ENCODE measurements at regions not wholly inside any gene's neighbourhood (a gene's known extent, or its start where the extent isn't known, plus 50 kb on each side); places are given as distances from the start of the nearest gene placed in this dataset.

DNA sequence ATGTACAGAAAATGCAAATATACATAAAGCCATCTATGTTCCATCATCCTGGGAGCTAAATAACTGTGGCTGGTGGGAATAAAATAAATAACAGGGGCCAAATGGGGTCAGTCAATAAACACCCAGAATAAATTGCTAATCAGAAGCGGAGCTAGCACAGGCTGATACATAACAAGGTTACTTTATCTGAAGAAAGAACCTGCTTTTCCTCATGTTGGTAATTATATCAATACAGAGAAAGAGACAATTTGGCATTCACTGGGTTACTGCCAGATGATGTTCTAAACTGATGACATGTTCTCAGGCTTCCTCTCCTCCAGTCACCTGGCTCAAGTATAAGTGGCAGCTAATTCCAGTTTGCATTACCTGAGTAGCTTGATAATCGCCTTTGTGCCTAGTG is 144.9 kb upstream of the CD180 start:
- no peak for TF ChIP-seq EZH2 (IDR thresholded peaks at IDR 0.05; ENCODE audit: low read length)
- TF ChIP-seq, protein P1, sequence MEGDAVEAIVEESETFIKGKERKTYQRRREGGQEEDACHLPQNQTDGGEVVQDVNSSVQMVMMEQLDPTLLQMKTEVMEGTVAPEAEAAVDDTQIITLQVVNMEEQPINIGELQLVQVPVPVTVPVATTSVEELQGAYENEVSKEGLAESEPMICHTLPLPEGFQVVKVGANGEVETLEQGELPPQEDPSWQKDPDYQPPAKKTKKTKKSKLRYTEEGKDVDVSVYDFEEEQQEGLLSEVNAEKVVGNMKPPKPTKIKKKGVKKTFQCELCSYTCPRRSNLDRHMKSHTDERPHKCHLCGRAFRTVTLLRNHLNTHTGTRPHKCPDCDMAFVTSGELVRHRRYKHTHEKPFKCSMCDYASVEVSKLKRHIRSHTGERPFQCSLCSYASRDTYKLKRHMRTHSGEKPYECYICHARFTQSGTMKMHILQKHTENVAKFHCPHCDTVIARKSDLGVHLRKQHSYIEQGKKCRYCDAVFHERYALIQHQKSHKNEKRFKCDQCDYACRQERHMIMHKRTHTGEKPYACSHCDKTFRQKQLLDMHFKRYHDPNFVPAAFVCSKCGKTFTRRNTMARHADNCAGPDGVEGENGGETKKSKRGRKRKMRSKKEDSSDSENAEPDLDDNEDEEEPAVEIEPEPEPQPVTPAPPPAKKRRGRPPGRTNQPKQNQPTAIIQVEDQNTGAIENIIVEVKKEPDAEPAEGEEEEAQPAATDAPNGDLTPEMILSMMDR (optimal IDR thresholded peaks at IDR 0.05 in 1 of 3, IDR thresholded peaks at IDR 0.05 in 1 of 3, conservative IDR thresholded peaks at IDR 0.05 in 1 of 3; ENCODE audit: extremely low read depth in 1 of 3, insufficient read depth in 2 of 3, low read length in 3 of 3), result no peak
- Histone ChIP-seq H3K9me1 (ENCODE audit: control insufficient read depth, extremely low read depth, insufficient read depth, low read length) (no peaks in the 10 kb centered on the region), H3K4me1 (ENCODE audit: control insufficient read depth, extremely low read depth, insufficient read depth, low read length) (no peaks in the 10 kb centered on the region), H3K36me3 (ENCODE audit: control insufficient read depth in 2 of 2, extremely low read depth in 1 of 2, insufficient read depth in 2 of 2, low read length in 2 of 2) (no peaks in the 10 kb centered on the region), H3K27ac (ENCODE audit: control insufficient read depth, insufficient read depth, low read length) (no peak overlapping the region), H2AFZ (ENCODE audit: control insufficient read depth, low read length) (no peak overlapping the region), H3K4me3 (ENCODE audit: control insufficient read depth in 2 of 3, extremely low read depth in 1 of 3, insufficient read depth in 2 of 3, low read depth in 1 of 3, low read length in 3 of 3) (no peak overlapping the region), H3K27me3 (ENCODE audit: control insufficient read depth, extremely low read depth, insufficient read depth, low read length) (no peaks in the 10 kb centered on the region), H3K9ac (ENCODE audit: control insufficient read depth, extremely low read depth, insufficient read depth, low read length) (no peak overlapping the region), H4K20me1 (ENCODE audit: control insufficient read depth, extremely low read depth, insufficient read depth, low read length) (no peaks in the 10 kb centered on the region), H3K79me2 (ENCODE audit: control insufficient read depth, insufficient read depth, low read length) (no peaks in the 10 kb centered on the region), H3K4me2 (ENCODE audit: control insufficient read depth, extremely low read depth, insufficient read depth, low read depth, low read length) (no peak overlapping the region), H3K9me3 (ENCODE audit: control insufficient read depth, low read depth, low read length) (no peaks in the 10 kb centered on the region)
- FAIRE-seq (no peak), DNase-seq (ENCODE audit: low read depth, low spot score) (no peak)
- dilution Hi-C loops (cut with MboI; ENCODE audit: extremely low pct_ligation_motif_present, low sequenced_read_pairs), result no loop called here

GRCh38 chr5:67339219-67339767 is 142.7 kb upstream of the CD180 start:
- Histone ChIP-seq H3K79me2 (ENCODE audit: control insufficient read depth, insufficient read depth, low read length) (no peaks in the 10 kb centered on the region), H3K4me3 (ENCODE audit: control insufficient read depth in 2 of 3, extremely low read depth in 1 of 3, insufficient read depth in 2 of 3, low read depth in 1 of 3, low read length in 3 of 3) (no peak overlapping the region), H3K27me3 (ENCODE audit: control insufficient read depth, extremely low read depth, insufficient read depth, low read length) (no peaks in the 10 kb centered on the region), H3K27ac (ENCODE audit: control insufficient read depth, insufficient read depth, low read length) (no peak overlapping the region), H3K9ac (ENCODE audit: control insufficient read depth, extremely low read depth, insufficient read depth, low read length) (no peak overlapping the region), H4K20me1 (ENCODE audit: control insufficient read depth, extremely low read depth, insufficient read depth, low read length) (no peaks in the 10 kb centered on the region), H2AFZ (ENCODE audit: control insufficient read depth, low read length) (no peak overlapping the region), H3K36me3 (ENCODE audit: control insufficient read depth in 2 of 2, extremely low read depth in 1 of 2, insufficient read depth in 2 of 2, low read length in 2 of 2) (no peaks in the 10 kb centered on the region), H3K4me2 (ENCODE audit: control insufficient read depth, extremely low read depth, insufficient read depth, low read depth, low read length) (no peak overlapping the region), H3K4me1 (ENCODE audit: control insufficient read depth, extremely low read depth, insufficient read depth, low read length) (no peaks in the 10 kb centered on the region), H3K9me1 (ENCODE audit: control insufficient read depth, extremely low read depth, insufficient read depth, low read length) (no peaks in the 10 kb centered on the region), H3K9me3 (ENCODE audit: control insufficient read depth, low read depth, low read length) (no peaks in the 10 kb centered on the region)
- FAIRE-seq (no peak), DNase-seq (ENCODE audit: low read depth, low spot score) (no peak)
- TF ChIP-seq, protein P1 (optimal IDR thresholded peaks at IDR 0.05 in 1 of 3, IDR thresholded peaks at IDR 0.05 in 1 of 3, conservative IDR thresholded peaks at IDR 0.05 in 1 of 3; ENCODE audit: extremely low read depth in 1 of 3, insufficient read depth in 2 of 3, low read length in 3 of 3), result no peak
- no peak for TF ChIP-seq EZH2 (IDR thresholded peaks at IDR 0.05; ENCODE audit: low read length)
- dilution Hi-C loops (cut with MboI; ENCODE audit: extremely low pct_ligation_motif_present, low sequenced_read_pairs), result no loop called here
